Endothelial cell of umbilical vein (primary cell): ENCODE measurements at regions not wholly inside any gene's neighbourhood (a gene's known extent, or its start where the extent isn't known, plus 50 kb on each side); places are given as distances from the start of the nearest gene placed in this dataset.

ENCODE experiments used
- CTCF ChIP-seq, 2 donors: IDR thresholded peaks; 1 replicate in 1 of 2; 2 replicates in 1 of 2; pipeline ENCODE4 v1.5.1; 2011; ENCODE audit warnings: low read length in 2 of 2, mild to moderate bottlenecking in 2 of 2, moderate library complexity in 2 of 2, control low read depth in 1 of 2, inconsistent platforms in 1 of 2, low read depth in 1 of 2; ENCODE audit not compliant: insufficient read depth in 1 of 2; ENCODE audit errors: extremely low read depth in 1 of 2
- EZH2 ChIP-seq: IDR thresholded peaks from 2 replicates; pipeline ENCODE4 v1.6.1; 2012; ENCODE audit warnings: borderline replicate concordance, low read depth, mild to moderate bottlenecking, moderate library complexity, low read length, inconsistent platforms; ENCODE audit not compliant: severe bottlenecking
- MAX ChIP-seq: IDR thresholded peaks from 2 replicates; pipeline ENCODE4 v1.6.1; 2011; ENCODE audit not compliant: insufficient read depth, insufficient read length
- POLR2A ChIP-seq: IDR thresholded peaks from 2 replicates; pipeline ENCODE4 v1.6.1; 2012; ENCODE audit warnings: low read depth, mild to moderate bottlenecking, control low read depth, low read length
- POLR2AphosphoS5 ChIP-seq: IDR thresholded peaks from 2 replicates; pipeline ENCODE4 v1.6.1; 2012; ENCODE audit warnings: low read depth, mild to moderate bottlenecking, control low read depth, low read length, moderate library complexity; ENCODE audit not compliant: insufficient read depth

GRCh38 chr22:27383896-27384295 lies 417.7 kb downstream of the MN1 start:
- TF ChIP-seq POLR2A = no peak
- no peak for TF ChIP-seq CTCF (IDR thresholded peaks at IDR 0.05; ENCODE audit: extremely low read depth in 1 of 2, insufficient read depth in 1 of 2, low read depth in 1 of 2, low read length in 2 of 2)
- TF ChIP-seq EZH2 = no peak
- no peak for TF ChIP-seq POLR2AphosphoS5
- no peak for TF ChIP-seq MAX
